HG02938 (cell line): ENCODE measurements at regions not wholly inside any gene's neighbourhood (a gene's known extent, or its start where the extent isn't known, plus 50 kb on each side); places are given as distances from the start of the nearest gene placed in this dataset.
"Not testable (repeated sequence)": the region's sequence is repeated elsewhere in the genome, so short reads cannot be mapped to it uniquely, and the experiment has no call there.

ENCODE experiments used
- ATAC-seq: cut with Tn5 transposase; IDR thresholded peaks from one replicate; pipeline ENCODE4 v1.9.1; 2021; ENCODE audit warnings: mild to moderate bottlenecking, moderate library complexity; ENCODE audit not compliant: unreplicated experiment

- no peak for ATAC-seq
Observed at GRCh38 chr5:57776035-57776434, 293.4 kb upstream of the ACTBL2 start.

DNA sequence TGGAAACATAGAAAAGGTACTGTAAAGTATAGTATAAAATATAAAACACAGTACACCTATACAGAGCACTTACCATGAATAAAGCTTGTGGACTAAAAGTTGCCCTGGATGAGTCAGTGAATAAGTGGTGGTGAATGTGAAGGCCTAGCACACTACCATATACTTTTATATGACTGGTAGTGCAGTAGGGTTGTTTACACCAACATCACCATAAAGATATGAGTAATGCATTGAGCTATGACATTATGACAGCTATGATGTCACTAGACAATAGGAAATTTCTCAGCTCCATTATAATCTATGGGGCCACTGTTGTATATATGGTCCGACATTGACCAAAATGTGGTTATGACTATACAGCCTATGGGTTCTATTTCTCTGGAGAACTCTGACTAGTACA lies 291.8 kb upstream of the ACTBL2 start:
- no peak for ATAC-seq

DNA sequence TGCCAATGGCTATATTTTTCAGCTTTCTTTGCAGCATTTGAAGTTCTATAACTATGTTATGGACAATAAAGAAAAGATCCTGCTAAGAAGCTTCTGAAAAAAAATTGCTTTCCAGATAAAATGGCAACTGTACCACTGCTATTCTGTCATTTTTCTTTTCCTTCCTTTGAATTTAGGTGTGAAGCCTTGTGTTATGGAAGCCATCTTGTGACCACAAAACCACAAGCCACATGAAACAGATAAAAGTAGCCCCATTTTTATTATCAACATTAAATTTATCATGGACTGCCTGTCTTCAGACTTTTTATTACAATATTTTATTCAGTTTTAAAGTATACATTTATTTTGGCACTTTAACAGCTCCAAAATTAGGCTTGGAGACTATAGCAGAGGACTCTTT lies 289.9 kb upstream of the ACTBL2 start:
- no peak for ATAC-seq

- no peak for ATAC-seq
Observed at GRCh38 chr5:57770039-57770438, 287.4 kb upstream of the ACTBL2 start.

DNA sequence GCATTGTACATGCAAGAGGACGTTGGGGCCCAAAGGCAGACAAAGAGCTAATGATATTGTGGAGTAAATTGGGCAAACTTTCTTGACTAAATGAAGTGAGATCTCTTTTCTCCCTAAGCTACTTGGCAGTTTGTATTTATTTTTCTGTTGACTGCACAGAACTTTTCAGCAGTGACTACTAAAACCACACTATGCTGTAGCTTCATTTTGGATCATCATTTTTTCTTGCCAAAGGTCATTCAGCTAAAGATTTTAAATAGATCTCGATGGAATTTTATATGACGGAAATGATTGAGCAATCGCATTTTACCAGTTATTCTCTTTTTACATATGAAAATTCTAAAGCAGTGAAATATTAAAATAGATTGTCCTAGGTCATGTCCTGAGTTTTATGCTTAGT lies 286.1 kb upstream of the ACTBL2 start:
- ATAC-seq = no peak

GRCh38 chr5:57764479-57765089 lies 282.0 kb upstream of the ACTBL2 start:
- ATAC-seq = no peak

DNA sequence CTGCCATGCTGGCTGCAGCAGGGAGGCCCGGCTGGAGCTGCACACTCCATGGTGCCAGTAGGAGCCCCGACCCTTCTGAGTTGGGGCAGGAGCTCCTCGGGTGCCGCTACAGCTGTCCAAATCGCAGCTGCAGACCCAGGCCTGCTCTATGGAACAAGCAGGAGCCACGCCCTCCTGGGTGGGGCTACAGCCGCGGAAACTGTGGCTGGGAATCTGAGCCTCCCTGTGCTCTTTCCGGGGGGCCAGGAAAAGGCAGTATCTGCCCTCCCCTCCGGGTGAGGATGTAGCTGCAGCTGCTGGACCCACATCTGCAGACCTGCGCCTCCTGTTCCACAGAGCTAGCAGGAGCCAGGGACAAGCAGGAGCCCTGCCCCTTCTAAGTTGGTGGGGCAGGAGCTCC lies 278.9 kb upstream of the ACTBL2 start:
- ATAC-seq = no peak

- ATAC-seq = no peak
Observed at GRCh38 chr5:57754616-57755015, 272.0 kb upstream of the ACTBL2 start.

DNA sequence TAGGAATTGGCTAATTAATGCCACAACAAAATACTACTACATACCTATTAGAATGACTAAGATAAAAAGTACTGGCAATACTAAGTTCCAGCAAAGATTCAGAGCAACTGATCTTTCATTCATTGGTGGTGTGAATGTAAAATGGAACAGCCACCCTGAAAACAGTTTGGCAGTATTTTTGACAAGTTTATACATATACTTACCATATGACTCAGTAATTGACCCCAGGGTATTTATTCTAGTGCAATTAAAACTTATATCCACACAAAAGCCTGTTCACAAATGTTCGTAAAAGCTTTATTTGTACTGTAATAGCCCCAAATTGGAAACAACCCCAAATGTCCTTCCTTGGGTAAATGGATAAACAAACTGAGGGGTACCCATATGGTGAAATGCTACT lies 270.8 kb upstream of the ACTBL2 start:
- ATAC-seq = no peak

DNA sequence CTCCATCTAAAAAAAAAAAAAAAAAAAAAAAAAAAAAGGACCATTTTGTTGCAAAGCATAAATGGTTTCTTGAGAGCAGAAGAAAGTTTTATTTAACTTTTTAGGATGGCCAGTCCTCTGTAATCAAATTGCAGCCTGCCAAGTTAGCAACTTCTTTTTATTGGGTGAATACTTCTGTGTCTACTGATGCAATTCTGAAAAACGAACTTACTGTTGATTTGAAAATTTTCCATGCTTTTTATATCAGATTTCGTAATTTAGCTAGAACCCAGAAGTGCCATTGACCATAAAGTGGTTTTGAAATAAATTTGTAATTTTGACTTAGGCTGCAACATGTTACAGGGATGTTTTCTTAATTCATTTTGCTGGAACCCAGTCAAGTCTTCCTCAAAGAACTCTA lies 269.1 kb upstream of the ACTBL2 start:
- no peak for ATAC-seq

GRCh38 chr5:57750891-57751290 lies 268.3 kb upstream of the ACTBL2 start:
- no peak for ATAC-seq

DNA sequence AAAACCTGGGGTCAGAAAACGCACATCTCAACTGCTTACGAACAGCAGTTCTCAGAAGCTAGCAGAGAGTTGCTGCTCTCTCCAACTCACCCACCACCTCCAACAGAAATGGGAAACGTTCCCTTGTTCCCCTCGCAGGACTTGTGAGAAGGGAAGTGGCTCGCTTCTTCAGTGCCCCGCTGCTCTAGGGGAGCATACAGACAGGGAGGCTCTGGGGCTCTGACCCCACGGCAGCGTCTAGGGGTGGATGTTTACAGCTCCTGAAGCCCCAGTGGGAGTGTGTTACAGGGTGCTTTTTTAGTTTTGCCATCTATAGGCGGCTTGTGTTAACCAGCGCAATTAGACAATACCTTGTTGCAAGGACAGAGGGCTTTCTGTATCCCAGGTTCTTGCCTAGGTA lies 267.7 kb upstream of the ACTBL2 start:
- ATAC-seq = no peak

GRCh38 chr5:57749396-57749795 lies 266.8 kb upstream of the ACTBL2 start:
- ATAC-seq = no peak

DNA sequence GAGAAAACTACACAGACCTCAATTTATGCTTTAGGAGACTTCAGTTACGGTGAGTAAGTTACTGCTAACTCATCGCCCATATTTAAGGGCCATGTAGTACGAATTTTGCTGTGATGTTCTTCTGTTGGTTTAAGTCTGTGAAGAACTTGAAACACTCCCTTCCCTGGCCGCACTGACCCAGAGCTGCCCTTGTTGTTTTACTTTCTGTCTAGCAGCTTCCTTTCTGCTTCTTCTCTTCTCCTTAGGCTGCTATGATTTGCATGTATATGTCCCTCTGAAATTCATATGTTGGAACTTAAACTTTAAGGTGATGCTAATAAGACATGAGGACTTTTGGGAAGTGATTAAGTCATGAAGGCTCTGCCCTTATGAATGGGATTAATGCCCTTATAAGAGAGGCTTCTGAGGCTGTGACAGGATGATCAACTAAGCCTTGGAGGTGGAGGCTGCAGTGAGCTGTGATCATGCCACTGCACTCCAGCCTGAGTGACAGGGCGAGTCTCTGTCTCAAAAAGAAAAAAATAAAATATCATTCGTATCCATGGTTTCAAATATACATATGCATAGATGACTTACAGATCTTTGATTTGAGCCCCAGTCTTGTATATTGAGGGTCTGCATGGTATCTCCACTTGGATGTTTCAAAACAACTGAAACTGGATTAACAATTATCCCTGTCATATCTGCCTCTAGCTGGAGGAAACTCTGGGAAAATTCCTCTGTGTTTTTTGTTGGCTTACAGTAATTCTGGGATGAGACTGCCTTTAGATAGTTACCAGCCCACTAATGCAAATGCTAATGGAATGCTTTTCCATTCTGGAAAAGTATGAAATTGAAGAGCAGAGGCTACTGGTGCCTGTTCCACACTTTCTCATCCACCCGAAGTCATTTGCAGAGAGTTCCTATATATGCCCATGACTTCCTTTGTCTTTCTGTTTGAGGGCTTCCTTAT lies 263.4 kb upstream of the ACTBL2 start:
- no peak for ATAC-seq

DNA sequence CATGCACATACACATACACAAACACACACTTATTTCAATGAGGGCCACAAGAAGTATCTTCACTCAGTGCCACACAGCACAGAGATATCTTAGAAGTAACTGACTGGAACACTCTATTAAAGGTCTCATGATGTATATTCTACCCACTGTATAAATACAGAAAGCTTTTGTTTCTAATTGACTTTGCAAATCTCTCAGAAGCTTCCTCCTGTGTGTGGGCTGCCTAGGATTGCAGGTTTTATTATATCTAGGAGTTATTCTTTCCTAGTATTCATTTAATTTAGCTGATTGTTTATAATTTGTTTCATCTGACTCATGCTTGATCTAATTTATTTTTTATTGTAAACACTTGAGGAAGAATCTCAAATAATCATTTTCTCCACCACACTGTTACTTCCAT lies 262.4 kb upstream of the ACTBL2 start:
- ATAC-seq = no peak

GRCh38 chr5:57741336-57741735 lies 258.7 kb upstream of the ACTBL2 start:
- no peak for ATAC-seq

- no peak for ATAC-seq
Observed at GRCh38 chr5:57738787-57739186, 256.2 kb upstream of the ACTBL2 start.

DNA sequence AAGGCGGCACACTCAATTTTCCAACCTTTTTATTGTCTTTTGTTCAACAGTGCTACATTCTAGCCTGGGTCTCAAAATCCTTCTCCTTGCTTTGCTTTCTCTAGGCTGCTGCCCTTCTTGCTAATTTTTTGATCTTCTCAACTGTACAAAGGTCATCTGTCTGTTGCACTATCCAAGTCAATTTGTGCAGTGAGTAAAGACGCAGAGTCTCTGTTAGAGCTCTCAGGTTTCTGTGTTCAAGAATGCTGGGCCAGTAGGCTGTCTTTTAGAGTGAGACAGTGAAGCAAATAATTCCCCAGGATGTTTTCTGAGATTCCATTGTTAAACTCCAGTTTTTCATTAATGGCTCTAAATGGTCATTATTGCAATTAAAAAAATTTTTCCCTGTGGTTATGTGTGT lies 255.7 kb upstream of the ACTBL2 start:
- no peak for ATAC-seq

GRCh38 chr5:57736716-57737115 lies 254.1 kb upstream of the ACTBL2 start:
- no peak for ATAC-seq

DNA sequence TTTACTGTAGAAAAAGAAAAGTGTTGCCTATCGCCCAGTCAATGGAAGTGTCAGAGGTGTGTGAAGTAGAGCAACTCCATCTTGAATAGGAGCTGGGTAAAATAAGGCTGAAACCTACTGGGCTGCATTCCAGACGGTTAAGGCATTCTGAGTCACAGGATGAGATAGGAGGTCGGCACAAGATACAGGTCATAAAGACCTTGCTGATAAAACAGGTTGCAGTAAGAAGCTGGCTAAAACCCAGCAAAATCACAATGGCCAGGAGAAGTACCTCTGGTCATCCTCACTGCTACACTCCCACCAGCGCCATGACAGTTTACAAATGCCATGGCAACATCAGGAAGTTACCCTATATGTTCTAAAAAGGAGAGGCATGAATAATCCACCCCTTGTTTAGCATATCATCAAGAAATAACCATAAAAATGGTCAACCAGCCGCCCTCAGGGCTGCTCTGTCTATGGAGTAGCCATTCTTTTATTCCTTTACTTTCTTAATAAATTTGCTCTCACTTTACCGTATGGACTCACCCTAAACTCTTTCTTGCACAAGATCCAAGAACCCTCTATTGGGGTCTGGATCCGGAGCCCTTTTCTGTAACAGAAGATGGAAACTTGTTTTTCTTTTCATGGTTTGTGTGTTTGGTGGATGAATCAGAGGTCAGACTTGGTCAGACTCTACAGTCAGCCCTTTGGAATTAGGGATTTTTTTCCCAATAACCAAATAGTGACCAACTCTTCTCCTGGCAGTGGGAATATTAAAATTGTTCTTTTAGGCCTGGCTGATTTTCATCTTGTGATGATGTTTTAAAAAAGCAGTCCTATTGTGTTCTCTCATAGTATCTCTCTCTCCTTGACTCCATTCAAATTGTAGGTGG lies 252.9 kb upstream of the ACTBL2 start:
- not testable (repeated sequence) for ATAC-seq

DNA sequence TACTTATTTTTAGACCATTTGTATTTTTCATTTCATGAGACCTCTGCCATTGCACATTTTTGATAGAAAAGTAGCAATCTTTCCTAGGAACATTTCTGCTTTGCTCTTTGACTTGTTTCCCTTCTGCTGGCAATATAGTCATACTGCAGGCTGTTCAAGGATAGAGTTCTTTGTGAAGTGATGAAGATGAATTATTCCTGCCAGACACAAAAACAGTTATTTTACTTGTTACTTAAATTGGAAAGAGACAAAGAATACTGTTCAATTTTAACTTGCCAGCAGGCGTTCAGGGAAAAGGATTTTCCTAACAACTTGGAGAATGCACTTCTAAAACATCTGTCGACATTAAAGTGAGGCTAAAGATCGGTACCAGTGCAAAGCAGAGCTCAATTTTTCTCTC lies 251.7 kb upstream of the ACTBL2 start:
- ATAC-seq = no peak
